ENCODE measurements at regions not wholly inside any gene's neighbourhood (a gene's known extent, or its start where the extent isn't known, plus 50 kb on each side); places are given as distances from the start of the nearest gene placed in this dataset.

DNA sequence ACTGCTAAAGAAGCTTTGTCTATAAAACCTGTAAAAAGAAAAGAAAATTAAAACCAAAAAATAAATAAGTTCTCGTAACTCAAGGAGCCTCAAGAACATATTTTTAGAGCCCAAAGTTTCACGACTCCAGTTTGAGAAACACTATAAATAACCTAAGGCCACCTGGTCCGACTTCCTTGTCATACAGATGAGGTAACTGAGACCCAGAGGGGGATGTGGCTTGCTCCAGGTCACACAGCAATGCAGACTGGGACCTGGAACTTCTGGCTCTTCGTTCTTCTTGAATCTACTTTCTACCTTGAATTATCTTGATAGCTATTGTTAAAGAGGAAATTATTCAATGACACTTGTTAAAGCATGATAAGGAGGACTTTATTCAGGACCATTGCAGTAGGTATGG lies 514.8 kb downstream of the CDK5RAP2 start:
- Histone ChIP-seq H3K4me1 (no peaks in the 10 kb centered on the region), H3K36me3 (ENCODE audit: insufficient read depth in 1 of 2, low read depth in 1 of 2) (no peaks in the 10 kb centered on the region), H3K9me3 (no peaks in the 10 kb centered on the region), H3K4me3 (no peak overlapping the region), H3K27me3 (ENCODE audit: insufficient read depth in 3 of 3, low read length in 2 of 3) (no peaks in the 10 kb centered on the region), H3K27ac (no peak overlapping the region)
- intact Hi-C loops (cut with DNase I): no loop called here
- 44 to 52% (median 50%) methylated on average over 4 of the region's 4 CpGs for WGBS, 3 donors
- no peak for ATAC-seq
- TF ChIP-seq, protein P1, sequence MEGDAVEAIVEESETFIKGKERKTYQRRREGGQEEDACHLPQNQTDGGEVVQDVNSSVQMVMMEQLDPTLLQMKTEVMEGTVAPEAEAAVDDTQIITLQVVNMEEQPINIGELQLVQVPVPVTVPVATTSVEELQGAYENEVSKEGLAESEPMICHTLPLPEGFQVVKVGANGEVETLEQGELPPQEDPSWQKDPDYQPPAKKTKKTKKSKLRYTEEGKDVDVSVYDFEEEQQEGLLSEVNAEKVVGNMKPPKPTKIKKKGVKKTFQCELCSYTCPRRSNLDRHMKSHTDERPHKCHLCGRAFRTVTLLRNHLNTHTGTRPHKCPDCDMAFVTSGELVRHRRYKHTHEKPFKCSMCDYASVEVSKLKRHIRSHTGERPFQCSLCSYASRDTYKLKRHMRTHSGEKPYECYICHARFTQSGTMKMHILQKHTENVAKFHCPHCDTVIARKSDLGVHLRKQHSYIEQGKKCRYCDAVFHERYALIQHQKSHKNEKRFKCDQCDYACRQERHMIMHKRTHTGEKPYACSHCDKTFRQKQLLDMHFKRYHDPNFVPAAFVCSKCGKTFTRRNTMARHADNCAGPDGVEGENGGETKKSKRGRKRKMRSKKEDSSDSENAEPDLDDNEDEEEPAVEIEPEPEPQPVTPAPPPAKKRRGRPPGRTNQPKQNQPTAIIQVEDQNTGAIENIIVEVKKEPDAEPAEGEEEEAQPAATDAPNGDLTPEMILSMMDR (IDR thresholded peaks at IDR 0.05): no peak
- DNase-seq: no peak

DNA sequence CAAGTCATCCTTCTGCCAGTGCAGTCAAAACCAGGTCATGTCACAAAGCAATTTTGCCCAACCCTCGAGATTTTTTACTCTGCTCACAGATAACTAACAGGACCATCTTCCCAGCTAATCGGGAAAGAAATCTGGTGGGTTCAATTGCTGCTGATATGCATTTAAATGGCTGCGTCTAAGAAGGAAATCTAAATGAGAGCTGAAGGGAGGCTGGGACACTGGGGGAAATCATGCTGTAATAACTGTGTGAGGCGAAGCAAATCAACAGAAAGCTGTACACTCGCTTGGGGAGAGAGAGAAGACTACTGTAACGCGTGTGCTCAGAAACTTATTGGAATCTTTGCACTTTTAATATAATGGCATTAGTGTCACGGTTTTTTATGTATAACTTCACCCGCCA lies 535.0 kb downstream of the CDK5RAP2 start:
- ATAC-seq (no peak), DNase-seq (no peak)
- no peaks in the 10 kb centered on the region for H3K4me1 ChIP-seq
- no peaks in the 10 kb centered on the region for H3K9me3 ChIP-seq
- no peaks in the 10 kb centered on the region for H3K36me3 ChIP-seq (ENCODE audit: insufficient read depth in 1 of 2, low read depth in 1 of 2)
- TF ChIP-seq, protein P1 (IDR thresholded peaks at IDR 0.05): no peak
- intact Hi-C loops (cut with DNase I): no loop called here
- no peak overlapping the region for H3K27ac ChIP-seq
- H3K4me3 ChIP-seq: no peak overlapping the region
- H3K27me3 ChIP-seq (ENCODE audit: insufficient read depth in 3 of 3, low read length in 2 of 3): no peaks in the 10 kb centered on the region
- WGBS, 3 donors: 54 to 66% (median 58%) methylated on average over 9 of the region's 9 CpGs

DNA sequence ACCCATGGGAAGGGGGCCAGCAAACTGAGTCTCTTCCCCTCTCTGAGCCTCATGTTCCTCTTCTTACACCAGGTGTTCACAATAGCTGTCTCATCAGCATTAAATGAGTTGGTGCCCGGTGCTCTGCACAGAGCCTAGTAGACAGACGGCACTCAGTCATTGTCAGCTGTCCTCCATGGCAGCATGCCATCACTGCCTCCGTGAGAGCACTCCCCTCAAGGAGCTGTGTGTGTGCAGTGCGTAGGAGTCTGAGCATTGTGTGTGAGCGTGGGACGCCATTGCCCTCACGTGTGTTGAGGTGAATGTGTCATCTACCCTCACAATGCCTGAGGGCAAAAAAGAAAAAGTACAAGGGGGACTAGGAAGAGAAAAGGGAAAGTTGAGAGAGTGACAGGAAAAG lies 536.5 kb downstream of the CDK5RAP2 start:
- WGBS, 3 donors: 45 to 56% (median 52%) methylated on average over 7 of the region's 7 CpGs
- H3K9me3 ChIP-seq: no peaks in the 10 kb centered on the region
- intact Hi-C loops (cut with DNase I): no loop called here

DNA sequence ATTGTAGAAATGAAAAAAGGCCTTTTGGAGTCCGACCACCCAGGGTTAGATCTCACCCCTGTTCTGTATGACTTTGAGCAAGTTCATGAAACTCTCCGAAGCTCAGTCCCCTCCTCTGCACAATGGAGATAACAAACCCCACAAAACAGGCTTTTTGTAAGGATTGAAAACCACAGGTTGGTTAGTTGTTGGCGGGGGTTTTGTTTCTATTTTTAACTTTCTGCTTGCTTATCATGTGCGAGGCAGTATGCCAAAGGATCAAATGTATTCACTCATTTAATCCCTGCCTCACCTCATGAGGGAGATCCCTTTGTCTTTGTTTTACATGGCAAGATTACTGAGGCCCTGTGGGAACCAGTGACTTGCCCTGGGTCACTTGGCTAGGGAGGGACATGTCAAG lies 539.1 kb downstream of the CDK5RAP2 start:
- 63 to 74% (median 72%) methylated on average over 4 of the region's 4 CpGs for WGBS, 3 donors
- TF ChIP-seq, protein P1 (IDR thresholded peaks at IDR 0.05): no peak
- no peaks in the 10 kb centered on the region for H3K36me3 ChIP-seq (ENCODE audit: insufficient read depth in 1 of 2, low read depth in 1 of 2)
- intact Hi-C loops (cut with DNase I): no loop called here
- H3K4me1 ChIP-seq: no peaks in the 10 kb centered on the region
- no peak for ATAC-seq
- no peak overlapping the region for H3K4me3 ChIP-seq
- no peak overlapping the region for H3K27ac ChIP-seq
- H3K27me3 ChIP-seq (ENCODE audit: insufficient read depth in 3 of 3, low read length in 2 of 3): no peaks in the 10 kb centered on the region
- no peak for DNase-seq
- no peaks in the 10 kb centered on the region for H3K9me3 ChIP-seq

More for the DNA sequence above, 536.5 kb downstream of the CDK5RAP2 start:
- H3K4me1 ChIP-seq: no peaks in the 10 kb centered on the region
- no peaks in the 10 kb centered on the region for H3K36me3 ChIP-seq (ENCODE audit: insufficient read depth in 1 of 2, low read depth in 1 of 2)
- TF ChIP-seq, protein P1 (IDR thresholded peaks at IDR 0.05): no peak
- DNase-seq: no peak
- H3K27ac ChIP-seq: no peak overlapping the region
- no peak for ATAC-seq
- no peak overlapping the region for H3K4me3 ChIP-seq
- H3K27me3 ChIP-seq (ENCODE audit: insufficient read depth in 3 of 3, low read length in 2 of 3): no peaks in the 10 kb centered on the region

DNA sequence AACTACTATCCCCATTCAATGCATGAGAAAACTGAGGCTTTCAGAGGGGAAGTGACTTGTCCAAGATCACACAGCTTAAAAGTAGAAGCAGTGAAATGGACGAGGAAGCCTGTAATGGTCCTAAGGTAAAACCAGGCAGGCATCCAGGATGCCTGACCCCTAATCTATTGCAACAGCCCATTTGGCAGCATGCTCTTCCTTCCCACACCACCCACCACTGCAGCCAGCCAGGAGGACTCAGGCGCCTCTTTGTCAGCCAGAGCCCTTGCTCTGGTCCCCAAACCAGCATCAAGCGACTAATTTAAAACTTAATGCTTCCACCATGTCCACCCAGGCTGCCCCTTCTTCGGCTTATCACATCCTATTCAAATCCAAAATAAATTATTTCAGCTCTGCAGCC lies 541.6 kb downstream of the CDK5RAP2 start:
- no peaks in the 10 kb centered on the region for H3K27me3 ChIP-seq (ENCODE audit: insufficient read depth in 3 of 3, low read length in 2 of 3)
- TF ChIP-seq, protein P1 (IDR thresholded peaks at IDR 0.05): no peak
- WGBS, 3 donors: 67 to 71% (median 68%) methylated on average over 4 of the region's 4 CpGs
- no peak for ATAC-seq
- intact Hi-C loops (cut with DNase I): no loop called here
- DNase-seq: no peak
- H3K4me3 ChIP-seq: no peak overlapping the region
- no peak overlapping the region for H3K27ac ChIP-seq
- H3K9me3 ChIP-seq: no peaks in the 10 kb centered on the region
- no peaks in the 10 kb centered on the region for H3K4me1 ChIP-seq
- no peaks in the 10 kb centered on the region for H3K36me3 ChIP-seq (ENCODE audit: insufficient read depth in 1 of 2, low read depth in 1 of 2)

Data from psoas muscle (tissue), 7 donors.